ENCODE measurements at regions not wholly inside any gene's neighbourhood (a gene's known extent, or its start where the extent isn't known, plus 50 kb on each side); places are given as distances from the start of the nearest gene placed in this dataset.
"Not testable (repeated sequence)": the region's sequence is repeated elsewhere in the genome, so short reads cannot be mapped to it uniquely, and the experiment has no call there.

DNA sequence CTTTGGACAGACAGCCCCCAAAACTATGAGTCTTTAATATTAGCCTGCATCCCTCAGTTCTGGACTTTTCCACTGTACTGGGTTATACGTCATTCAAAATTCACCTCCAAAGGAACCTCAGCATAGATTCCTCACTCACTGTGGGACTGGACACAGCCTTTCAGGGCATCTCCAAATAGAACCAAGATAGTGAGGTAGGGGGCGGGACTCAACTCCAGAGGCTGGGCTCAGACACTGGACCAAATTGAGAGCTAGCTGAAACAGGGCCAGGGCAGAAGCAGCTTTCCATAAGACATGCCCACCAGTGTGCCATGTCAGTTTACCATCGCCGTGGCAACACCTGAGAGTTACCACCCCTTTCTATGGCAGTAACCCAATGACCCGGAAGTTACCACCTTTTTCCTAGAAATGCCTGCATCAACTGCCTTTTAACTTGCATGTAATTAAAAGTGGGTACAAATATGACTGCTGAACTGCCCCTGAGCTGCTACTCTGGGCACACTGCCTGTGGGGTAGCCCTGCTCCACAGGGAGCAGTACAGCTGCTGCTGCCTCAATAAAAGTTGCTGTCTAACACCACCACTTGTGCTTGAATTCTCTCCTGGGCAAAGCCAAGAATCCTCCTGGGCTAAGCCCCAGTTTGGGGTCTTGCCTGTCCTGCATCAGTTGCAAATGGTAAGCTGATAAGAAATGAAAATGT is 274.7 kb downstream of the ANAPC1 start:
- H3K36me3 ChIP-seq; H3K9me3 ChIP-seq; H3K27me3 ChIP-seq; H3K27ac ChIP-seq; FAIRE-seq; intact Hi-C loops (cut with DNase I); H3K4me3 ChIP-seq; DNase-seq; ATAC-seq; H3K4me1 ChIP-seq: not testable (repeated sequence)
- WGBS, 2 donors: 96 to 99% methylated on average over 3 to 4 of the region's 5 CpGs

DNA sequence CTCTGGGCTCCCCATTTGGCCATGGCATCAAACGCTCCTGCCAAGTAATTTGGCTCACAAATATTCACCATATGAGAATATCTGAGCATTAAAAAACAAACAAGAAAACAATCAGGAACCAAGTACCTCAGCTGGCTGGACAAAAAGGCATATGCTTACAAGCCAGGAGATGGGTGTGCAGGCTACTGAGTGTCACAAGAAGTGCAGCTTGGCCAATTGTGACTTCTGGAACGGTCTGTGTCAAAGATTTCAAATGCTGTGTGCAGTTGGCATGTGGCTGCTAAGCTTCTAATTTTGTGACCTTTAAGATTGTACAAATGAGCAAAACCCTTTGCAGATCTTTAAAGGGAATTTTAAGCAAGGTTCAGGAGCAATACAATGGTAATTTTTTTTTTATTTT is 274.0 kb downstream of the ANAPC1 start:
- intact Hi-C loops (cut with DNase I); H3K9me3 ChIP-seq; DNase-seq; H3K27me3 ChIP-seq; H3K36me3 ChIP-seq; ATAC-seq; H3K27ac ChIP-seq; FAIRE-seq; H3K4me3 ChIP-seq; H3K4me1 ChIP-seq: not testable (repeated sequence)
- 54 to 57% methylated on average over 2 of the region's 2 CpGs for WGBS, 2 donors

DNA sequence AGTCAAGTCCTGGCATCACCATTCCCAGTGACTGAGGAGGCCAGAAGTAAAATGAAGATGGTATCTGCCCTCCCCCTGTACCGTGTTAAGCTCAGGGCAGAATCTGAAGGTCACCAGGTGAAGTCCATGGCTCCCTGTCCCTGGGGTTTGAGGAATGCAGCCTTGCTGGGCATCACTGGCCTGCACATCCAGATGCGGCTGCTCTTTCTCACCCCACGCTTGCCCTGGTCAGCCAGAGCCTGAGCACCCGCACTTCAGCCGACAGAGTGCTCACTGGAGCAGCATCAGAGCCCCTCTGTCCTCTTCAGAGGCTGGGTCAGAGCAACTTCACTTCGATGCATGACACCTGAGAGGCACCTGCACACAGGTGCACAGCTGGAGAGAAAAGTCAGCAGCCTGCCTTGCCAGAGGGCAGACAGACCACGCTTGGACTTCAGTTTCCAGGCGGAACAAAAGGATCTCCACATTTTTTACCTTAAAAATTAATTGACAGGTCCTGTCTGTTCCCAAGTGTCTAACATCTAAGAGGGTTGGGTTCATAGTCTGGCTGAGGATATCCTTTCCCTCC is 267.3 kb downstream of the ANAPC1 start:
- Histone ChIP-seq H3K27me3 (no peaks in the 10 kb centered on the region), H3K4me1 (no peaks in the 10 kb centered on the region), H3K4me3 (no peak overlapping the region), H3K27ac (no peak overlapping the region), H3K36me3 (no peaks in the 10 kb centered on the region), H3K9me3 (no peaks in the 10 kb centered on the region)
- DNase-seq (no peak), FAIRE-seq (no peak), ATAC-seq (no peak)
- intact Hi-C loops (cut with DNase I): no loop called here
- TF ChIP-seq, protein P1, sequence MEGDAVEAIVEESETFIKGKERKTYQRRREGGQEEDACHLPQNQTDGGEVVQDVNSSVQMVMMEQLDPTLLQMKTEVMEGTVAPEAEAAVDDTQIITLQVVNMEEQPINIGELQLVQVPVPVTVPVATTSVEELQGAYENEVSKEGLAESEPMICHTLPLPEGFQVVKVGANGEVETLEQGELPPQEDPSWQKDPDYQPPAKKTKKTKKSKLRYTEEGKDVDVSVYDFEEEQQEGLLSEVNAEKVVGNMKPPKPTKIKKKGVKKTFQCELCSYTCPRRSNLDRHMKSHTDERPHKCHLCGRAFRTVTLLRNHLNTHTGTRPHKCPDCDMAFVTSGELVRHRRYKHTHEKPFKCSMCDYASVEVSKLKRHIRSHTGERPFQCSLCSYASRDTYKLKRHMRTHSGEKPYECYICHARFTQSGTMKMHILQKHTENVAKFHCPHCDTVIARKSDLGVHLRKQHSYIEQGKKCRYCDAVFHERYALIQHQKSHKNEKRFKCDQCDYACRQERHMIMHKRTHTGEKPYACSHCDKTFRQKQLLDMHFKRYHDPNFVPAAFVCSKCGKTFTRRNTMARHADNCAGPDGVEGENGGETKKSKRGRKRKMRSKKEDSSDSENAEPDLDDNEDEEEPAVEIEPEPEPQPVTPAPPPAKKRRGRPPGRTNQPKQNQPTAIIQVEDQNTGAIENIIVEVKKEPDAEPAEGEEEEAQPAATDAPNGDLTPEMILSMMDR (IDR thresholded peaks at IDR 0.05): no peak
- 83 to 91% methylated on average over 8 of the region's 8 CpGs for WGBS, 2 donors

DNA sequence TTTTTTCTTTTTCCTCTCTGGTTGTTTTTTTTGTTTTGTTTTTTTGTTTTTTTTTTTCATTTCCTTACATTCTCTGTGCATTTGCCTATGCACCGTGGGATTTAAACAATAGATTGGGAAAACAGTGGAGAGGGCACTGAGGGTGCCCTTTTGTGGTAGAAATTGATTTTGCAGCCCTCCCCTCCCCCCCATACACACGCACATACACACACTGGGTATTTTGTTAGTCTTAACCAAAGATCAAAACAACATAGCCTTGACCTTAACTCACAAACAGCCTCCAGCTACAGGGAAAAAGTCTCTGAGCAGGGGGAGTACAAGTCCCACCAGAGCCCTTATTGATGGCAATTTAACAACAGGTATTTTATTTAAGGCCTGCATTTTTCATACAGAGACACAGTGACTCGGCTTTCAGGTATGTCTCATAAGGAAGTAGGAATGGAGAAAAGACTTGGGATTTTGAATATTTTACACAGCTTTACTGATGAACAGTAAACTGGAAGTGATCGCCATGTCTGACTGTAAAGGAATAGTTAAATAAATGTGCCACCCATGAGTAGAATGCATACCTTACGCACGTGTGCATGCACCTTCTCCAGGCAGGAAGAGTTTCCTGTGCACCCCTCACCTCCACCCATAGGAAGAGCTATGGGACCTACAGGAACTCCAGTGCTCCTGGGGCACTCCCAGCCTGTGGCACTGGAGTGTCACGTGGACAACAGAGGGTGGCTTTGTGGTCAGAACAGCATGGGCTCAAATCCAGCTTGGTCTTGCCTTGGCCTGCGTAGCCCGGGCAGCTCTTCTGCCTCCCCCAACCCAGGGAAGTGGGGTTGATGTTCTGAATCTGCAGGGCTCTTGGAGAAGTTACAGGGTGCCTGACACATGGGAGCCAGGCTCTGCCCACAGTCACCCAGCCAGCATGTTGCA is 266.4 kb downstream of the ANAPC1 start:
- Histone ChIP-seq H3K27ac (no peak overlapping the region), H3K27me3 (no peaks in the 10 kb centered on the region), H3K9me3 (no peaks in the 10 kb centered on the region), H3K4me1 (no peaks in the 10 kb centered on the region), H3K4me3 (no peak overlapping the region), H3K36me3 (no peaks in the 10 kb centered on the region)
- TF ChIP-seq, protein P1 (IDR thresholded peaks at IDR 0.05): no peak
- WGBS, 2 donors: 61% methylated on average over 9 of the region's 9 CpGs
- DNase-seq: no peak
- intact Hi-C loops (cut with DNase I): no loop called here
- peak in 3 of 4 donors; percentile 12 to 61 (median 53) for ATAC-seq
- no peak for FAIRE-seq

DNA sequence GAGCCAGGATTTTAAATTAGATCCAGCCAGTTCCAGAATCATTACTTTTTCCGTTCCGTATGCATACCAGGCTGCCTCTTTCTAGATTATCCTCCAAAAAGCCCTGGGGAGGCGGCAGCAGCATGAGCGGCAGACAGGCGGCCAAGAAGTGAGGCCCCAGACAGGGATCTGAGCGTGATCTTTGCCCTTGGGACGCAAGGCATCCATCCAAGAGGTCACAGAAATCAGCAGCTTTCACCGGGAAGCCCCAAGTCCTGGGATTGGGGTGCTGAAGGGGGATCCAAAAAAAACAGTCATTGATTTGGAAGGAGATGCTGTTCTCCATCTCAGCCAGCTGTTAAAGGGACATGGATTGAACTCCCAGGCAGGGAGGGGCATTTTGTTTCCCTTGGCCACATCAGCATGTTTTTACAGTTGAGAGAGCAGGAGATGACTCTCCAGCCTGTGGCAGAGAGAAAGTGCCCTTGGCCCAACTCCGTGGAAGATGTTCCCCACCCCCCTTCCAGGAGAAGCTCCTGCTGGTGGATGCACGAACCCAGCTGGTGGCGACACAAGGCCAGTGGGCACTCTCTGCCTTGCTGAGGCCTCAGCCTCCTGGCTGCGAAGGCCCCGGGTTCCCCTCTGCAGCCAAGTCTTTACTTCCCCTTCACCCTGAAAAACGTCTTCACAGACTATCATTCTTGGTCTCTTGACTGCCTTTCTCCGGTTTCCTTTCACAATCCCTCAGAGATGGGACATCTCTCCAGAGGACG is 265.6 kb downstream of the ANAPC1 start:
- 73% methylated on average over 16 of the region's 16 CpGs for WGBS, 2 donors
- ATAC-seq (peak in 2 of 4 donors; percentile 39 to 47), DNase-seq (no peak), FAIRE-seq (no peak)
- Histone ChIP-seq H3K36me3 (no peaks in the 10 kb centered on the region), H3K4me3 (no peak overlapping the region), H3K4me1 (no peaks in the 10 kb centered on the region), H3K27ac (peak overlapping the region in 1 of 4 donors; percentile 12), H3K9me3 (no peaks in the 10 kb centered on the region), H3K27me3 (no peaks in the 10 kb centered on the region)
- intact Hi-C loops (cut with DNase I): no loop called here
- TF ChIP-seq, protein P1 (IDR thresholded peaks at IDR 0.05): no peak
